GM15510 (cell line): ENCODE measurements at regions not wholly inside any gene's neighbourhood (a gene's known extent, or its start where the extent isn't known, plus 50 kb on each side); places are given as distances from the start of the nearest gene placed in this dataset.

Experiments used
- POLR2A ChIP-seq: IDR thresholded peaks from 3 replicates; pipeline ENCODE4 v1.6.1; 2011; ENCODE audit warnings: borderline replicate concordance; ENCODE audit not compliant: insufficient read length; ENCODE audit errors: extremely low read depth

DNA sequence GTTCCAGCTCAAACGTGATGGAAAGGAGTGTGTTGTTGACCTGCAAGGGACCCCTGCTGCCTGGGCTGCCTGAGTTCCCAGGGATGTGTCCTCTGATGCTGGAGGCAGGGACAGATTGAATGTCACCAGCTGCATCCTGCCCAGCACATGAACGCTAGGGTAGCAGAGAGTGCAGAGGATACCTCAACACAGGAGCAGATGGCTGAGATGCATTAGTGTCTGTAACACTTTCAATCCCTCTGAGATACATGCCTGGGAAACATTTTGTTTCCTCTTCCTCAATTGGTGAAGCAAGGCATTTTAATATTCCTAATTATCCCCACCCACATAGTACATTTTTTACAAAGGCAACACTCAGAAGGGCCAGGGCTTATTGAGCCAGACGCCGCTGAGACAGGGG lies 106.4 kb upstream of the UBL3 start:
- no peak for TF ChIP-seq POLR2A

DNA sequence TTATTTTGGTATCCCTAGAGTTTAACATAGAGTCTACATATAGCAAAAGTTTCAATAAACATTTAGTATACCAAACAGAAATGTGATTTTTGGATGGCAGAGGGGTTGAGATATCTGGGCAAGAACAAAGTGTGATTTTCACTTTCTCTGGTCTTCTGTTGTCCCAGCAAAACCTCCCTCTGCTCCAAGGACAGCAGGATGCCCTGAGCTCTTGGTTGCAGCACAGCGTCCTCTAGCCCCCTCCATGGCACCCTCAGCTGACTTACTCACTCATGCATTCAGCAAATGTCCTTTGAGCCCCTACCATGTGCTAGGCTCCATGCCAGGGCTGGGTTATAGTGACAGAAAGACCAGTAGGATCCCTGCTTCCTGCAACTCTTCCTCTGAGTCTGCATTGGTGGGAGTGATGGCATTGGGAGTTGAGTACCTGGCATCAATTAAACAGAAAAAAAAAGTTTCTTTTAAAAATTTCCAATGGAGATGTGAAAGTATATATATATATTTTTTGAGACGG lies 104.8 kb upstream of the UBL3 start:
- no peak for TF ChIP-seq POLR2A

DNA sequence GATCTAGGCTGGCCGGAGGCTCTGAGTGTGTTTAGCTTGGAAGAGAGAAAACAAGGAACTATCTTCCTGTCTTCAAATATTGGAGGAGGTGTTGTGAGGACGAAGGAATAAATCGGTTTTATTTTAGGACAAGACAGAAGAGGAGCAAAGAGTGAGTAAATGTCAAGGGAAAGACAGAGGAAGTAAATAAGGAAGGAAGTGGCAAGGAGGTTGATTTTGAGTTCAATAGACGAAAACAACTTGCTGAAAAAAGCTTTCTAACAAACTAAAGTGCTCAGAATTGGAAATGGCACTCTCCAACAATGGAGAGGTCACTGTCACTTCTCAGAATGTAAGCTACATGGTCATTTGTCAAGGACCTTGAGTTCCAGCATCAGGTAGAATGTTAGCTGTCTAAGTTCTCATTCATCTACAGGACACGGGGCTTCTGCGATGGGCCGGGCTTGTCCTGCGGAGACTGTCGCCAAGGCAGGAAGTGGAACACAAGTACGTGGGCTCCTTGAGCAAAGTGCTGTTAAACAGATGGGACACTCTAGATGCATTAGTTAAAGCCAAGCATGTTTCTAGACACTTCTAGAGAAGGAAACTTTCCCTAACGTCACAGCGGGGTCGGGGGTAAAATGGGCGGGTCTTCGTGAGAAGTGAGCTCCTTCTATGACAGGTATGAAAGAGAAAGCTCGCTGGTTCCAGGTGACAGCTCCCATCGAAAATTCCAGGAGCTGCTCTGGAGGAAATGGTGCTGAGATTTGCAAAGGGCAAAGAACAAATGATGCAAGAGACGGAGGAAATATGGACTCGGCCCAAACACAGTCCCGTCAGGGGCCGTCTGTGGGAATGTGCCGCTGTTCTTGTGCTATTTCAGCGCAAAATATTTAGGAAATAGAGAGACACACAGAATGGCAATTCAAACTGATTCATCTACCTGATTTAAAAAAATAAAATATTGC lies 103.9 kb upstream of the UBL3 start:
- TF ChIP-seq POLR2A: no peak

DNA sequence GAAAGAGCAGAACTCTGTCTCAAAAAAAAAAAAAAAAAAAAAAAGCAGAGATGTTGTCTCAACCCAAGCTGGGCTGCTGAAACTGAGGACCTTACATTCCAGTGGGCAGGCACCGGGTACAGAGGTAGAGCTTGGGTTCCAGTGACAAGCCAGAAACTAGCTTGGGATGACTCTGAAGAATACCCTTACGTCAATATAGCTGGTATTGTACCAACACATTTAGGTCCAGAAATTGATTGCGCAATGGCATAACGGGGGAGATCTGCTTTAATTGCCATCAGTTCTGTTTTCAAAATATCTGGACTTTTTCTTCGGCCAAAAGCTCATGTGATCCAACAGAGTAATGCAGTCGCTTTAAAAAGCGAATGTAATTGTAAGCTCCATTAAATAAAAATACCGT lies 103.1 kb upstream of the UBL3 start:
- TF ChIP-seq POLR2A: no peak

DNA sequence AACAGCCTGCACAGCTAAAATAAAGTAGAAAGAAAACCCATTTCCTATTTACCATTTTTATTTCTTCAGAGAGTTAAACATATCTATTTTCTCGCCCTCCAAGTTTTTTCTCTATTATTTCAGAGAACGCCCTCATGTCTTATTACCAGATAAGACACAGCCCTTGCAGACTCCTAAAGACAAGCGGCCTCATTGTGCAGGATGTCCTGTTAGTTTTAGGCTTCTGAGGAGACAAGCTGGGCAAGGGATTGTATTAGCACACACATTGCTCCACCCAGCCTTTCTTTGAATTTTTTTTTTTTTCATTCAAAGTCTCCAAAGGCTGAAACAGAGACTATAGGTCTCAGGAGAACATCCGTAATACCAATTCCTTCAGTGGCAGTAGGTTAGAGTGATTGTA lies 101.8 kb upstream of the UBL3 start:
- no peak for TF ChIP-seq POLR2A

DNA sequence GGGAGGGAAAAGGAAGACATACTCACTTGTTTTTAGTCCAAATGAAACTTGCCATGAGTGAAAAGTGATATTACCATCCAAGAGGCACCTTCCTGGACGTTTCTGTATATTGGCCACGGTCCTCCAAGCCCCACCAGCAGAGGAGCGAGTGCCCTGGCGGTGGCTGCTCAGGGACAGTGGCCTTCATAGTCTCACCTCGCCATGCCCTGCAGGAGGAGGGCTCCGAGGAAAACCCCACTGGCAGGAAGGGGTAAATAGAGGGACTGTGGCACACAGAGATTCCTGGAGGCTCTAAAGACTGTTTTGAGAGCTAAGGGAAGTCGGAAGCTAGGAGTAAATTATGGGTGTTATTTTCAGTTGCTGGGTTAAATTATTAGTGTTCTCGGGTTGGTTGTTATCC lies 98.4 kb upstream of the UBL3 start:
- TF ChIP-seq POLR2A: no peak

DNA sequence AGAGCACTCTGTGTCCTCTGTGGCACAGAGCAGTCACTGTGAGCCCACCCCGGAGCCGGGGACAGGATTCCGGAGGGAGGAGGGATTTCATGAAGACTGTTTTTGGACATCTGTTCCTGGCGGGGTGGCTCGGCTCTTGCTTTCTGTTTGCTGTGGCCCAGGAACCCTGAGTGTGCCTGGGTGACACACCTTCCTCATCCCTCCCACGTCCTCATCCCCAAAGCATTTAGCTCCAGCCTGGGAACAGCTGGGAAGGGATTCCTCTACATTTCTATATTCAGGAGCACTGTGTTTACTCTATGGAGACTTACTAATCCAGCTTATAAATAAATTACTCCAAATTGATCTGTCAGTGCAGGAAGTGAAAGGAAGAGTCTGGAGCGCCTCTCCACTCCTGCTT lies 97.8 kb upstream of the UBL3 start:
- no peak for TF ChIP-seq POLR2A

DNA sequence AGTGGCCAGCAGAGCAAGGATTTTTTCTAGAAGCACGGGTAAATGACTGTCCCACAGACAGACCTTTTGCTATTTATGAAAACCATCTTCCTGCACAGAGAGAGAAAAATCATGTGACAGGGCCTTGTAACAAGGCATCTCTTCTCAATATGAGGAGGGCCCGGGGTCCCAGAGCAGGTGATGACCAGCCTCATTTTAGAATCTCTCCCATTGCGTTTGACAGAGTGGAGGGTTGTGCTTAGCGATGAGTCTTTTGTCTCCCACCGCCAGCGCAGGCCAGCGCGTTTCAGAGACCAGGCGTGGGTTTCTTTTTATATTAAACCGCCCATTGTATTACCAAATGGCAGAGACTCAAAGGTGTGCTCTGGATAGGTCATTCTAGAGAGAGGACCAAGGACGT lies 97.4 kb upstream of the UBL3 start:
- no peak for TF ChIP-seq POLR2A

DNA sequence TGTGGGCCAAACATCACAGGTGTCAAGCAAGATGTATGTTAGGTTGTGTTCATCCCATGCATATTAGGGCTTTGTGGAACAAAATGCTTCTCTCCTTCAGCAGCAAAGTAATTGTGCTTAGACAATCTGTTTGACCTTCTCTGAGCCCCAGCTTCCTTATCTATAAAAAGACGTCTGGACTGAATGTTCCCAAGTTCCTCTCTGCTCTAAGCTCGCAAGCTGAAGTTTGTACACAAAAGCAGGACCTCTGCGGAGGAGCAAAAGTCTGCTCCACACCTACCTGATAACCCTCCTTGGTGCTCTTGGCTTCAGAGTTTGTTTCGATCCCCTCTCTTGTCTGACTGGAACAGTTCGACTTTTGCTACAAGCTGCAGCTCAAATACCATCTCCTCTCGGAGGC lies 95.7 kb upstream of the UBL3 start:
- TF ChIP-seq POLR2A: no peak

DNA sequence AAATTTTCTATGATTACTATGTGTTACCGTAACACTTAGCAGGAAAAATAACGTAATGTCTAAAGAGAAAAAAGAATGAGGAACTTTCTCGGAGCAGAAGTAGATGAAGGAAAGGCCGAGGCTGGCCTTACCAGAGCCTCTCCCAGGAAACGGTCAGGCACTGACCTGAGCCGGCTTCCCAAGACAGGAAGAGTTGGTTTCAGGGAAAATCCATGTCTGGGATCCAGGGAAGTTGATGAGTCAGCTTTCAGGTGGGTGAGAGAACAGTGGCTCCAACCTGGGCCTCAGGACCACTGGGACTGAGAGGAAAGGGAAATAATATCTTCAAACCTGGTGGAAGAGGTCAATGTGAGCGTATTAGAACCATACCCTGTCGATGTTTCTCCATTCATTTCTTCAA lies 93.3 kb upstream of the UBL3 start:
- TF ChIP-seq POLR2A: no peak

DNA sequence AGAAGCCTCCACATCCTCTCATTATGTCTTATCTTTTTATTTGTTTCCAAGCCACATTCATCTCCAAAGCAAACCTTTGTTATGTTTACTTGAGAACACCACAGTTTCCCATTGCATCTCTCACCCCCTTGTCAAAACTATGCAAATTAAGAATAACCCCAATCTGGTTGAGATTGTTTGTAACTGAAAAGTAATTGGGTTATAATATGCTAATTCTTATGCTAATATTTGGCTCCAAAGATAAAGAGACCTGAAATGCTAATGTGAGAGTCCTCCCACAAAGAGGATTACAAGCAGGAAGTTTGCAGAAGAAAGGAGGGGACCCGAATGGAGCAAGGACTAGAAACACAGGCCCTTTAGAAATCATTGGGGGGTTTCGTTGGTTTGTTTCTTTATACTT lies 92.9 kb upstream of the UBL3 start:
- no peak for TF ChIP-seq POLR2A

DNA sequence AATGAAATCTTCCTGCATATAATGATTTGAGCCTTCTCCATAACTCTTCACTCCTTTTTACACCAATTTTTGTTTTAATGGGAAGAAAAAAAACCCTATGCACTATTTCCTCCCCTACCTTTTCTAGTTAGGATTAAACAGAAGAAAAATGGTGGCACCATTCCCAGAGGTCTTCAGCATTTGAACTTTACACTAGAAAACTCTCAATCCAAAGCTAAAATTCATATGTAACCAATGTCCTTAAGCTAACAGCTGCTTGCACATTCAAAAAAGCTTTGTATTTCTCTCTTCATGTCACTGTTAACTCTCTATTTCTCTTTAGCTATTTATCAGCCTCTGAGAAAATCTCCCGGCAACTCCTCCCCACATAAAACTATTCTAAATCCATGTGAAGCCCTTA lies 90.3 kb upstream of the UBL3 start:
- no peak for TF ChIP-seq POLR2A

DNA sequence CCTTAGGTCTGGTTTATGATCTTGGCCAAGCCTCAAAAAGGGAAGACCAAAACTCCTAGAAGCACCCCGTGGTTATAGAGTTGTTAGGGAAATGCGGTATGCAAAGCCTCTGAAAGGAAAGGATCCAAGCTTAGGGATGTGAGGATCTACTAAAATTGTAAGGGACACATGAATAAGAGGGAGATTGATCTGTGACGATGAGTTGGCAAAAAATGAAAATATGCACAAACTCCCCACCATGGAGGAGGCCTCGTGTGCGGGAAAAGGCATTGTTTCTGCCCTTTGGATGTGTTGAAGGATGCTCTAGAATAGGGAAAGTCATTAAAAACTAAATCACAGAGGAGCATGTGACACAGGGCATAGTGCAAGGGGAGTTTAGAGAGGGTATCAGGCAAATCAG lies 88.7 kb upstream of the UBL3 start:
- TF ChIP-seq POLR2A: no peak

DNA sequence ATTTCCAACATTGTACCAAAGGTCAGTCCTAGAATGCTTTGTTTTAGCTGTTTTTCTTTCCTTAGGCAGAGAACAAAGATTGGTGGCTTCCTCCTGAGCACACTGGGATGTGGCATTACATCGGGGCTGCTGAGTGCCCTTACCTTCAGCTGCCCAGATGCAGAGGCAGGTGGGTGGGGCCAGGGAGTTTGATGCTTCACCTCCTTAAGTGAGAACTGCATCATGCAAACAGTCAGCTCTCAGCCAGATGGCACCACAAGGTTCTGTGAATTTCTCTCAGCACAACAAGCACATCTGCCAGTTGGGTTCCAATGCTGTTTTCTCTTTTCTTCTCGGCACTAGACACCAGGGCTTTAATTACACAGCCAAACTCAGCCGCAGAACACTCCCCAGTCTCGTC lies 87.4 kb upstream of the UBL3 start:
- no peak for TF ChIP-seq POLR2A

DNA sequence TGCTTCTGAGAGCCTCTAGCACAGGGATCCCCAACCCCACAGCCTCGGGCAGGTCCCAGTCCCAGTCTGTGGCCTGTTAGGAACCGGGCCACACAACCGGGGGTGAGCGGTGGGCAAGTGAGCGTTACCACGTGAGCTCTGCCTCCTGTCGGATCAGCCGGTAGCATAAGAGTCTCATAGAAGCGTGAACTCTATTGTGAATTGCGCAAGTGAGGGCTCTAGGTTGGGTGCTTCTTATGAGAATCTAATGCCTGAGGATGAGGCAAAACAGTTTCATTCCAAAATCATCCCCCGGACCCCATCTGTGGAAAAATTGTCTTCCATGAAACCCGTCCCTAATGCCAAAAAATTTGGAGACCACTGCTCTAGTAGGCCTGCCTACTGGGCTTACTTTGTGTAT lies 87.0 kb upstream of the UBL3 start:
- no peak for TF ChIP-seq POLR2A

DNA sequence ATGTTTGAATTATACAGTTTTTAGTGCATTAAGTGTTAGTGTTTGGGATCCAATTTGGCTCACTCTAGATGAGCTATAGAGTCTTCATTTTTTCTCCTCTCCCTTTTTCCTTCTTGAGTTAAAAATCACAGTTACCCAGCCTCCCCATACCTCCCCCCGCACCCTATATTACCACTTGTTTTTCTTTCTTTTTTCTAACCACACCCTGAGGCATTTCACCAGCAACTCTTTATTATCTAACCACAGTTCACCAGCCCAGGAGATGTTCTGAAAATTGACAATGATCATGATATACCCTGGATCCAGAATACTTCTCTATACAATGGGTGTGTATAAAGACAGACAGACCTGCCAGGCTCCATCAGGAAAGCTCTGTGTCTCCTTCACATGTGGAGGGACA lies 86.5 kb upstream of the UBL3 start:
- TF ChIP-seq POLR2A: no peak

DNA sequence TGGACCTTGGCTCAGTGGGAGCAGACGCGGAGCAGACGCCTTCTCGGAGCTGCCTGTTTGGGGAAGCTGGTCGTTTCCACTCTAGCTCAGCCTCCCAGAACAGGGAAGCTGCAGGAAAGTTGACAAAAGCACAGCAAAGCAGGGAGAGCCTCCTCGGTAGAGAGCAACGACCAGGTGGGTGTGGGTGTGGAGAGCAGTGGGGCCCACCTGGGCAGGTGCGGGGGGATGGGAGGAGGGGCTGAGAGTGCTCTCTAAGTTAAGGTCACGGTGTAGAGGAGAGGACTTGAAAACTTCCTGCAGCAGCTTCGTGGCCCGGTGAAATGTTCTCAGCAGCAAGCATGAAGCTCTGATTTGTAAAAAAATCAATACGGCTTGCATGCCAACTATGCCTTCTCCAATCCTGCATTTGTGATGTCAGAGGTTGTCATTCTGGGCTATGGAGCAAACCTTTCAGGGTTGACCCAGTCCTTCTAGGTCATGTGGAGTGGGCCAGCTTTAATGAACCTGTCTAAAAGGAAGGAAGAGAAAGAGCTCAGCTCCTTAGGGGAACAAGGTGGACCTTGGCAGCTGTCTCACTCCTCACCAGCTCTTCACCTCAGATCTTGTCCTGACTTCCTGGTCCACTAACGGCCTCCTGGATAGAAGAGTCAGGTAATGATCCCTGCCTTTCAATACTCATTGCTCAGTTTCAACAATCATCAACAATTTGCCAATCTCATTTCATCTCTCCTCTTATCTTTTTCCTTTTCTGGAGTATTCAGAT lies 85.8 kb upstream of the UBL3 start:
- TF ChIP-seq POLR2A: no peak
